Activated CD8-positive, alpha-beta T cell treated with anti-CD3 and anti-CD28 coated beads, Interleukin-2, amount 10 ng/mL, durations not matched to agents 7 days and 5 days (primary cell): ENCODE measurements at regions not wholly inside any gene's neighbourhood (a gene's known extent, or its start where the extent isn't known, plus 50 kb on each side); places are given as distances from the start of the nearest gene placed in this dataset.

Experiments
- ATAC-seq: fragments of 150-1000 bp; cut with Tn5 transposase; one replicate; pipeline ENCODE4 v1.10.0; 2021; ENCODE audit warnings: moderate library complexity
- CTCF ChIA-PET: fragments of 350-600 bp; sonication (Branson Sonifier 250); formaldehyde crosslinking; loops from one replicate; lab custom pipeline; 2021; ENCODE audit warnings: antibody characterized with exemption; lab: Charles Lee
- POLR2A ChIA-PET: fragments of 350-600 bp; sonication (Branson Sonifier 250); formaldehyde crosslinking; loops from one replicate; lab custom pipeline; 2021; ENCODE audit warnings: antibody characterized with exemption; lab: Charles Lee
- DNase-seq: peaks from one replicate; pipeline ENCODE4 v3.0.0-alpha.2; 2020
- H3K27ac Mint-ChIP-seq: one replicate; pipeline ENCODE4 v1.8.0; 2021; ENCODE audit warnings: mild to moderate bottlenecking, mixed read lengths
- H3K27me3 Mint-ChIP-seq: one replicate; pipeline ENCODE4 v1.8.0; 2021; ENCODE audit warnings: low read depth, mixed read lengths
- H3K36me3 Mint-ChIP-seq: one replicate; pipeline ENCODE4 v1.8.0; 2021; ENCODE audit warnings: low read depth, mixed read lengths
- H3K4me1 Mint-ChIP-seq: one replicate; pipeline ENCODE4 v1.8.0; 2021; ENCODE audit warnings: low read depth, mixed read lengths
- H3K4me3 Mint-ChIP-seq: one replicate; pipeline ENCODE4 v1.8.0; 2021; ENCODE audit warnings: mild to moderate bottlenecking, mixed read lengths
- H3K9me3 Mint-ChIP-seq: one replicate; pipeline ENCODE4 v1.8.0; 2022; ENCODE audit warnings: mixed read lengths; ENCODE audit not compliant: insufficient read depth

- Mint-ChIP-seq H3K9me3 (no peaks in the 10 kb centered on the region), H3K4me1 (no peaks in the 10 kb centered on the region), H3K27ac (no peak overlapping the region), H3K4me3 (no peak overlapping the region), H3K36me3 (no peaks in the 10 kb centered on the region), H3K27me3 (no peaks in the 10 kb centered on the region)
- ChIA-PET POLR2A (no interaction called here), CTCF (no interaction called here)
- ATAC-seq (no peak), DNase-seq (no peak)
Observed at GRCh38 chr4:158020176-158020575, 152.6 kb downstream of the GASK1B start.

GRCh38 chr4:158018831-158019230 is 154.0 kb downstream of the GASK1B start:
- H3K4me3 Mint-ChIP-seq = no peak overlapping the region
- ChIA-PET POLR2A (no interaction called here), CTCF (no interaction called here)

DNA sequence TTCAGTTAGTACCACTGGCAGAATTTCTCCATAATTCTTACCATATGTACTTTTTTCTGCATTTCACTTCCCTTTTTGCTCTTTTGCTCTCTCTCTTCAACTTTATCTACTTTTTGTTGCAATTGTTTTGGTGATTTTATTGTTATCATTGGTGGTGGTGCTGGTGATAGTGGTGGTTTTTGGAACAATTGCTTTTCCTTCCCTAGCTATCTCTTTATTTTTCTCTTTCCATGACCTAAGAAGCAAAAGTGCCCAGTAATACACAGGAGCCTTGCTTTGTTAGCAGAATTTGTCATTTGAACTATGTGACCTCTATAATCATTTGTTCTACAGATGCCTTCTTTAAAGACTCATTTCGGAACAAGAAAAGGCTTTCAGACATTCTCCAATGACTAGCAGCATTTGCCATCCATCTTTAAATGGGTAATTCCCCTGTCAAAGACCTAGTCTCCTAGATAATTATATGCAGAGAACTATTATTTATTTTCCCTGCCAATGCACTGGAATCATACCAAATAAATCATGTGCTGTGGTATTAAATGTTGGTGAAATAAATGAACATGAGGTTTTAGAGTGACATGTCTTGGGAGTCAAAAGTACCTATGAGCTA is 154.5 kb downstream of the GASK1B start:
- no peak for ATAC-seq
- H3K27me3 Mint-ChIP-seq = no peaks in the 10 kb centered on the region
- no peaks in the 10 kb centered on the region for H3K36me3 Mint-ChIP-seq
- POLR2A ChIA-PET = no interaction called here
- no peak for DNase-seq
- H3K9me3 Mint-ChIP-seq = no peaks in the 10 kb centered on the region
- no peak overlapping the region for H3K27ac Mint-ChIP-seq
- CTCF ChIA-PET = no interaction called here
- no peaks in the 10 kb centered on the region for H3K4me1 Mint-ChIP-seq
- no peak overlapping the region for H3K4me3 Mint-ChIP-seq

More at GRCh38 chr4:158018831-158019230, 154.0 kb downstream of the GASK1B start:
- ATAC-seq (no peak), DNase-seq (no peak)
- H3K36me3 Mint-ChIP-seq = no peaks in the 10 kb centered on the region
- H3K27me3 Mint-ChIP-seq = no peaks in the 10 kb centered on the region
- no peaks in the 10 kb centered on the region for H3K9me3 Mint-ChIP-seq
- no peaks in the 10 kb centered on the region for H3K4me1 Mint-ChIP-seq
- no peak overlapping the region for H3K27ac Mint-ChIP-seq

DNA sequence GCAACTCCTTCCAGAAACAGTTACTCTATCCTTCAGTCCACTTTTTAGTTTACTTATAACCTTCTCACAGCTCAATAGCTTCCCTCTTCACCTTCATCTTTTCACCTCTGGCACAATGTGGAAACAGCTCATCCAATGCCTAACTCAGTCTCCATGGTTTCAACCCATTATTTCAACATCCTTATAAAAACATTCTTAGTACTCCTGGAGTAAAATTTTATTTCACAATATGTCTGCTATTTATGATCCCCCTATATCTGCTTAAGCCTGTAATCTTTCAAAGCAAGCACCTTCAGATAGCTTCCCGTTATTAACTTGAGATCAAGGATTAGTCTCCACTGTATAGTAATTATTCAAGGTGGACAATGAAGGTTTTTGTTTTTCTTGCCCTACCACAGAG is 156.3 kb downstream of the GASK1B start:
- ChIA-PET CTCF (no interaction called here), POLR2A (no interaction called here)
- Mint-ChIP-seq H3K36me3 (no peaks in the 10 kb centered on the region), H3K4me1 (no peaks in the 10 kb centered on the region), H3K27me3 (no peaks in the 10 kb centered on the region), H3K27ac (no peak overlapping the region), H3K4me3 (no peak overlapping the region), H3K9me3 (no peaks in the 10 kb centered on the region)
- DNase-seq = no peak
- no peak for ATAC-seq

DNA sequence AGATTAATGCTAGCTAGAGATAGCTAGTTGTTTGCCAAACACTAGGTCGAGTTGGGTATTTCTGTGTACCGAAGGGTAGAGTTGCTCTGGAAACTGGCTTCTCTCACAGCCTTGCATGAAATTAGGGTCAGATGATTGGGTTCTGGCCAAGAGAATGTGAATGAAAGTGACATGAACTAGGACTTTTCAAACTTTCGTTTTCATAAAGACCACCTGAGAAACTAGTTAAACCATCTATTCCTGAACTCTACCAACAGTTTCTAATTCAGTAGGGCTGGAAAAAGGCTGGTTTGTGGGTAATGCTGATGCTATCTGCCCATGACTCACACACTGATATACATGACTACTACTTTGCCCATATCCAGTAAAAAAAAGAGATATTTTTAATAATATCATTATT is 157.6 kb downstream of the GASK1B start:
- ATAC-seq = no peak

DNA sequence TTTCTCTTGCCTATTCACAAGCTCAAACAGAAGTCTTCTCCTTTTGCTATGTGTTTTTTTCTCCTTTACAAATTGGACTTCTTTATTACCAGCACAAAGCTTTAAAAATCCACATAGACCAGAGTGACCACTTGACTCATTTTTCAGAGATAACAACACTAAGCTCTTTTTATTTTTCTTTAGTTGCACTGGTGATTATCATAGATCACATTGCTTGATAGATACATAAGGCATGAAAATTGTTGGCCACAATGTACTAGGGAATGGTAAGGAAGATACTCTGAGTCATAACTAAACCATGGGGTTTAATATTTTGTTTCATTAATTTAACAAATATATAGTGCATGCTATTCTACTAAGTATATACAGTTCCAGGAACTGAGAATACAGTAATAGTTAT is 159.0 kb downstream of the GASK1B start:
- Mint-ChIP-seq H3K4me3 (no peak overlapping the region), H3K27me3 (no peaks in the 10 kb centered on the region), H3K27ac (no peak overlapping the region), H3K36me3 (no peaks in the 10 kb centered on the region), H3K4me1 (no peaks in the 10 kb centered on the region), H3K9me3 (no peaks in the 10 kb centered on the region)
- POLR2A ChIA-PET = no interaction called here
- DNase-seq = no peak
- CTCF ChIA-PET = no interaction called here
- no peak for ATAC-seq

More for the DNA sequence above, 157.6 kb downstream of the GASK1B start:
- H3K4me3 Mint-ChIP-seq = no peak overlapping the region
- no peak for DNase-seq
- H3K9me3 Mint-ChIP-seq = no peaks in the 10 kb centered on the region
- H3K36me3 Mint-ChIP-seq = no peaks in the 10 kb centered on the region
- no peaks in the 10 kb centered on the region for H3K27me3 Mint-ChIP-seq
- ChIA-PET POLR2A (no interaction called here), CTCF (no interaction called here)
- no peaks in the 10 kb centered on the region for H3K4me1 Mint-ChIP-seq
- H3K27ac Mint-ChIP-seq = no peak overlapping the region

DNA sequence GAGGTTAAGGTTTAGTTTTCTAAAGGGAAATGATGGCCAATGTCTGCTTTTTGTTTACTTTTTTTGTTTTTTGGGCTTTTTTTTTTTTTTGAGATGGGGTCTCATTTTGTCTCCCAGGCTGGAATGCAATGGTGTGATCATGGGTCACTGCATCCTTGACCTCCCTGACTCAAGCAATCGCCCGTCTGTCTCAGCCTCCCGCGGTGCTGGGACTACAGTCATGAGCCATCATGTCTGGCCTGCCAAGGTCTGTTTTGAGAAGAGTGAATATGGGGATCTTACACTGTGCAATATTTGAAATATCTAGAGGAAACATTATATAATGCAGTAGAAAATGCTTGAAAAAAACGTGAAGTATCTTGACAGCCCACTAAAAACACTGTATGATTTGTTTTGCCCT is 162.5 kb downstream of the GASK1B start:
- Mint-ChIP-seq H3K9me3 (no peaks in the 10 kb centered on the region), H3K36me3 (no peaks in the 10 kb centered on the region), H3K27me3 (no peaks in the 10 kb centered on the region), H3K4me1 (no peaks in the 10 kb centered on the region), H3K4me3 (no peak overlapping the region), H3K27ac (no peak overlapping the region)
- CTCF ChIA-PET = no interaction called here
- ATAC-seq (no peak), DNase-seq (no peak)
- POLR2A ChIA-PET = no interaction called here

DNA sequence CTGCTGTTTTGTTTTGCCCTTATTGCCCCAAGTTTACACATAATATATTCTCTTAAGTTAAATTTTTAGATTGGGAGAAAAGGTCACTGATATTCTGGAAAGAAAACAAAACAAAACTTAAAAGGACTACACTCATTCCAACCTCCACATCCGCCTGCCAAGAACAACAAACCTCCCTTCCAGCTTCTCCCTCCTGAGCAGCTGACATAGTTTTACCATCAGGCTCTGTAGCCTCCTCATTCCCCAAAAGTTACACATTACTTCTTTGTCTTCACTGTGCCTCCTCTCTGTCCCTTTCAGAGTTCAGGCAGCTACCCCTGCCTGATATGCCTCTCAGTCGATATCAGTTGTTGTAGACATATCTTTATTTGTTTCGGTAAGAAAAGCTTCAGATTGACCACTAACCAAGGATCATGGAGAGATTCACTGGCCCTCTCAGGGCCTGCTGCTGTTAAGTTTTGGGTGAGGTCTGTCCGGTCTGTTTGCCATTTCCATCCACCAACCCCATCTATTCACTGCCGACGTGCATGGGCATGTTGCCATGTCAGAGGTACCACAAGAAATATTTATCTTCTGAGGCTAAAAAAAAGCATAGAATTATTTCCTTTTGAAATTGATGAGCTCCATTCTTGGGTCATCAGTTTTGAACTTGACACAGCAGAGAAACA is 164.1 kb downstream of the GASK1B start:
- CTCF ChIA-PET = no interaction called here
- POLR2A ChIA-PET = no interaction called here

GRCh38 chr4:158007566-158007965 is 165.3 kb downstream of the GASK1B start:
- H3K36me3 Mint-ChIP-seq = no peaks in the 10 kb centered on the region
- no peak for ATAC-seq
- H3K27ac Mint-ChIP-seq = no peak overlapping the region
- H3K4me3 Mint-ChIP-seq = no peak overlapping the region
- H3K4me1 Mint-ChIP-seq = no peaks in the 10 kb centered on the region
- H3K9me3 Mint-ChIP-seq = no peaks in the 10 kb centered on the region
- no peak for DNase-seq
- ChIA-PET CTCF (no interaction called here), POLR2A (no interaction called here)
- no peaks in the 10 kb centered on the region for H3K27me3 Mint-ChIP-seq

More for the DNA sequence above, 164.1 kb downstream of the GASK1B start:
- no peak overlapping the region for H3K27ac Mint-ChIP-seq
- H3K9me3 Mint-ChIP-seq = no peaks in the 10 kb centered on the region
- H3K36me3 Mint-ChIP-seq = no peaks in the 10 kb centered on the region
- H3K4me3 Mint-ChIP-seq = no peak overlapping the region
- H3K27me3 Mint-ChIP-seq = no peaks in the 10 kb centered on the region
- H3K4me1 Mint-ChIP-seq = no peaks in the 10 kb centered on the region
- DNase-seq = no peak
- no peak for ATAC-seq

GRCh38 chr4:158006990-158007389 is 165.8 kb downstream of the GASK1B start:
- ChIA-PET CTCF (no interaction called here), POLR2A (no interaction called here)
- no peaks in the 10 kb centered on the region for H3K9me3 Mint-ChIP-seq
- no peak overlapping the region for H3K4me3 Mint-ChIP-seq
- H3K27ac Mint-ChIP-seq = no peak overlapping the region
- no peak for DNase-seq
- H3K27me3 Mint-ChIP-seq = no peaks in the 10 kb centered on the region
- ATAC-seq = no peak
- no peaks in the 10 kb centered on the region for H3K36me3 Mint-ChIP-seq
- no peaks in the 10 kb centered on the region for H3K4me1 Mint-ChIP-seq

DNA sequence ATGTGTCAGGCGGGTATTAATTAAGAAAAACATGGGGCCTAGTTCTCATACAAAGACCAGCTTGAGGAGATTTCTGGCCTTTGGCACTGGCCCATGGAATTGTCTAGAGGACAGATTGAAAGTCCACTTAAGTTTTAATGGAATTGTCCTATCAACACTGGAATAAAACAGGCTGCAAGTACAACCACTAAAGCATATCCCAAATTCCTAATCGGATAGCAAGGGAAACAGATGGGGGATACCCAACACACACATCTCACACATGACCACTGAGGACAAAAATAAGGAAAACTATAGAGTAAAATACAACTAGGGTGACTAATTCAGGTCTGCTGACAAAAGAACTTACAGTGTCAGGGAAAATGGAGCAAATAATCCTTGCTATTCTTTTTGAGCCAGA is 167.8 kb downstream of the GASK1B start:
- CTCF ChIA-PET = no interaction called here
- no peak overlapping the region for H3K27ac Mint-ChIP-seq
- POLR2A ChIA-PET = no interaction called here

DNA sequence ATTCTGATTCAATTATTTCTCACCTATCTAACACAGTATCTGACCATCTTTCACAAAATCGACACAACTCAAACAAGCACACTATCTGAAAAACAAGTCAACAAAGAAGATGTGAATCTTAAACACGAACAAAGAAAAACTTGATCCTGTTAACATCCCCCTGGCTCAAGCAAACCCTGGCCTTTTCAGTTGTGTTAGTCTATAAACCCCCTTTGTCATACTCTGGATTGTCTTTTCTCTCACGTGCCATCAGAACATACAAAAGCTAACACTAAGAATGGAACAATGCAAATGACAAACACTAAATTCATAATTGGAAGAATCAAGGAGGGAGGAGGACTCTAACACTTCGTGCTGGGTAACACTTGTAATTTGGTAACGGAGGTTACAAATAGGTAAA is 168.7 kb downstream of the GASK1B start:
- no peak overlapping the region for H3K4me3 Mint-ChIP-seq
- ChIA-PET CTCF (no interaction called here), POLR2A (no interaction called here)
- no peak overlapping the region for H3K27ac Mint-ChIP-seq
- no peaks in the 10 kb centered on the region for H3K9me3 Mint-ChIP-seq
- no peak for DNase-seq
- peaks cover 2% of the 10 kb centered on the region for H3K27me3 Mint-ChIP-seq
- no peaks in the 10 kb centered on the region for H3K36me3 Mint-ChIP-seq
- ATAC-seq = no peak
- H3K4me1 Mint-ChIP-seq = no peaks in the 10 kb centered on the region

More for the DNA sequence above, 167.8 kb downstream of the GASK1B start:
- Mint-ChIP-seq H3K4me1 (no peaks in the 10 kb centered on the region), H3K4me3 (no peak overlapping the region), H3K27me3 (peaks cover 2% of the 10 kb centered on the region), H3K9me3 (no peaks in the 10 kb centered on the region), H3K36me3 (no peaks in the 10 kb centered on the region)
- DNase-seq (no peak), ATAC-seq (no peak)

DNA sequence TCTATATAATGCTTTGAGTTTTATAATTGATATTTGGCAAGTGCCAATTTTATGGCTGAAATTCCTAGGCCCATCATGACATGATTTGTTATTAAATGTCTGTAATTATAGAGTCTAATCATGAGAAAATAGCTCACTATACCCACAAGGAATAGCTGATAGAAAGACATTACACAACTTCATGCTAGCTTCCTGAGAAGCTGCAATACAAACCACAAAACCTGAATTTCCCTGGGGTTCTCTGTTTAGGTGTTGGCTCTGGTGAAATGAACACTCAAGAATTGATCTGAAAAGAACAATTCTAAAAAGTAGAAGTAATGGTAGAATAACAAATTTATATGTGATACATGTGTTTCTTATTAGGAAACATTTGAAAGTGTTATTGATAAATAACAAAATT is 169.6 kb downstream of the GASK1B start:
- Mint-ChIP-seq H3K4me1 (no peaks in the 10 kb centered on the region), H3K27me3 (peaks cover 2% of the 10 kb centered on the region), H3K27ac (no peak overlapping the region), H3K9me3 (no peaks in the 10 kb centered on the region), H3K36me3 (no peaks in the 10 kb centered on the region), H3K4me3 (no peak overlapping the region)
- ChIA-PET CTCF (no interaction called here), POLR2A (no interaction called here)
- no peak for DNase-seq
- ATAC-seq = no peak
